HG03442 (cell line): ENCODE measurements at regions not wholly inside any gene's neighbourhood (a gene's known extent, or its start where the extent isn't known, plus 50 kb on each side); places are given as distances from the start of the nearest gene placed in this dataset.

Source experiments
- ATAC-seq: cut with Tn5 transposase; IDR thresholded peaks from one replicate; pipeline ENCODE4 v1.9.1; 2021; ENCODE audit warnings: mild to moderate bottlenecking, moderate library complexity; ENCODE audit not compliant: unreplicated experiment

- ATAC-seq: no peak
Measured at GRCh38 chr3:46146548-46146947, 61.6 kb downstream of the CCR1 start.

GRCh38 chr3:46146021-46146420 lies 62.1 kb downstream of the CCR1 start:
- ATAC-seq: no peak

GRCh38 chr3:46145147-46145546 lies 63.0 kb downstream of the CCR1 start:
- ATAC-seq: no peak

- no peak for ATAC-seq
Measured at GRCh38 chr3:46143951-46144473, 64.1 kb downstream of the CCR1 start.

GRCh38 chr3:46141813-46142212 lies 66.3 kb downstream of the CCR1 start:
- no peak for ATAC-seq

- ATAC-seq: no peak
Measured at GRCh38 chr3:46138581-46138980, 69.5 kb downstream of the CCR1 start.

GRCh38 chr3:46135475-46135874 lies 72.6 kb downstream of the CCR1 start:
- ATAC-seq: no peak

GRCh38 chr3:46133285-46133684 lies 74.8 kb downstream of the CCR1 start:
- no peak for ATAC-seq

- no peak for ATAC-seq
Measured at GRCh38 chr3:46132565-46132964, 75.5 kb downstream of the CCR1 start.

GRCh38 chr3:46131884-46132450 lies 76.1 kb downstream of the CCR1 start:
- ATAC-seq: no peak

GRCh38 chr3:46130631-46131310 lies 77.3 kb downstream of the CCR1 start:
- no peak for ATAC-seq

GRCh38 chr3:46129588-46130272 lies 78.4 kb downstream of the CCR1 start:
- no peak for ATAC-seq

GRCh38 chr3:46127503-46127902 lies 80.6 kb downstream of the CCR1 start:
- ATAC-seq: no peak

- ATAC-seq: no peak
Measured at GRCh38 chr3:46124216-46125177, 83.6 kb downstream of the CCR1 start.

GRCh38 chr3:46123646-46124045 lies 84.5 kb downstream of the CCR1 start:
- ATAC-seq: no peak

GRCh38 chr3:46122091-46122490 lies 86.0 kb downstream of the CCR1 start:
- ATAC-seq: no peak

- ATAC-seq: no peak
Measured at GRCh38 chr3:46120983-46121382, 87.1 kb downstream of the CCR1 start.

- no peak for ATAC-seq
Measured at GRCh38 chr3:46119709-46120498, 88.2 kb downstream of the CCR1 start.

GRCh38 chr3:46119253-46119652 lies 88.9 kb downstream of the CCR1 start:
- no peak for ATAC-seq

GRCh38 chr3:46116996-46117395 lies 89.7 kb upstream of the XCR1 start:
- no peak for ATAC-seq
